ENCODE measurements at regions not wholly inside any gene's neighbourhood (a gene's known extent, or its start where the extent isn't known, plus 50 kb on each side); places are given as distances from the start of the nearest gene placed in this dataset.

DNA sequence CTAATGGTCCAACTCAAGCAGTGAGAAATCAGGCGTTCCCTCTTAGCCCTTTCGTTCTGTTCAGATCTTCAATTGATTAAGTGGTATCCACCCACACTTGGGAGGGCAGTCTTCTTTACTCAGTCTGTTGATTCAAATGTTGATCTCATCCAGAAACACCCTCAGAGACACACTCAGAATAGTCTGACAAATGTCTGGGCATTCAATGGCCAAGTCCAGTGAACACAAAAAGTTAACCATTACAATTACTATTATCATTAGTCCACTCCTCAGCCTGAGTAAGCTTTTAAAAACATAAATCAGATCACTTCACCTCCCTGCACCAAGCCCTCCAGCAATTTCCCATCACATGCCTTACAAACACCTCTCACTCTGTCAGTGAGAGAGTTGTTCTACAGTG lies 423.2 kb downstream of the RFPL4B start:
- TF ChIP-seq, protein P1, sequence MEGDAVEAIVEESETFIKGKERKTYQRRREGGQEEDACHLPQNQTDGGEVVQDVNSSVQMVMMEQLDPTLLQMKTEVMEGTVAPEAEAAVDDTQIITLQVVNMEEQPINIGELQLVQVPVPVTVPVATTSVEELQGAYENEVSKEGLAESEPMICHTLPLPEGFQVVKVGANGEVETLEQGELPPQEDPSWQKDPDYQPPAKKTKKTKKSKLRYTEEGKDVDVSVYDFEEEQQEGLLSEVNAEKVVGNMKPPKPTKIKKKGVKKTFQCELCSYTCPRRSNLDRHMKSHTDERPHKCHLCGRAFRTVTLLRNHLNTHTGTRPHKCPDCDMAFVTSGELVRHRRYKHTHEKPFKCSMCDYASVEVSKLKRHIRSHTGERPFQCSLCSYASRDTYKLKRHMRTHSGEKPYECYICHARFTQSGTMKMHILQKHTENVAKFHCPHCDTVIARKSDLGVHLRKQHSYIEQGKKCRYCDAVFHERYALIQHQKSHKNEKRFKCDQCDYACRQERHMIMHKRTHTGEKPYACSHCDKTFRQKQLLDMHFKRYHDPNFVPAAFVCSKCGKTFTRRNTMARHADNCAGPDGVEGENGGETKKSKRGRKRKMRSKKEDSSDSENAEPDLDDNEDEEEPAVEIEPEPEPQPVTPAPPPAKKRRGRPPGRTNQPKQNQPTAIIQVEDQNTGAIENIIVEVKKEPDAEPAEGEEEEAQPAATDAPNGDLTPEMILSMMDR (IDR thresholded peaks at IDR 0.05): no peak
- TF ChIP-seq POLR2A (IDR thresholded peaks at IDR 0.05): no peak

Measured in esophagus squamous epithelium (tissue), 4 donors.